Brain microvascular endothelial cell (primary cell): ENCODE measurements at regions not wholly inside any gene's neighbourhood (a gene's known extent, or its start where the extent isn't known, plus 50 kb on each side); places are given as distances from the start of the nearest gene placed in this dataset.
"Not testable (repeated sequence)": the region's sequence is repeated elsewhere in the genome, so short reads cannot be mapped to it uniquely, and the experiment has no call there.

Experiments
- DNase-seq: peaks from one replicate; pipeline ENCODE4 v3.0.0-alpha.2; 2020
- H3K27ac ChIP-seq: fragments of 250-450 bp; sonication (Bioruptor Pico); 2 replicates; pipeline ENCODE4 v1.5.1; 2020; ENCODE audit warnings: mild to moderate bottlenecking, moderate library complexity
- H3K27me3 ChIP-seq: fragments of 250-450 bp; sonication (Bioruptor Pico); replicated peaks from 2 replicates; pipeline ENCODE4 v1.5.1; 2020; ENCODE audit warnings: mild to moderate bottlenecking
- H3K36me3 ChIP-seq: fragments of 250-450 bp; sonication (Bioruptor Pico); replicated peaks from 2 replicates; pipeline ENCODE4 v1.5.1; 2020; ENCODE audit warnings: mild to moderate bottlenecking
- H3K4me3 ChIP-seq: 2 replicates; pipeline ENCODE4 v1.5.1; 2011; ENCODE audit warnings: low read depth, mild to moderate bottlenecking, control low read depth, low read length, moderate library complexity
- CTCF ChIP-seq: IDR thresholded peaks from 2 replicates; pipeline ENCODE4 v1.5.1; 2011; ENCODE audit warnings: low read depth, mild to moderate bottlenecking, moderate library complexity, low read length, control low read depth, inconsistent platforms; ENCODE audit errors: missing control alignments
- in situ Hi-C: cut with HindIII; loops from 2 replicates; pipeline ENCODE4 v1.10.0; 2017; ENCODE audit warnings: low sequenced_read_pairs, low pct_ligation_motif_present

GRCh38 chr13:88031980-88032559 lies 360.9 kb downstream of the SLITRK5 start:
- no peak for DNase-seq

GRCh38 chr13:88036205-88036604 lies 365.0 kb downstream of the SLITRK5 start:
- not testable (repeated sequence) for DNase-seq, H3K27me3 ChIP-seq

More at GRCh38 chr13:88031980-88032559, 360.9 kb downstream of the SLITRK5 start:
- TF ChIP-seq CTCF = no peak
- no peaks in the 10 kb centered on the region for H3K36me3 ChIP-seq
- H3K4me3 ChIP-seq = no peak overlapping the region
- H3K27ac ChIP-seq = no peak overlapping the region
- in situ Hi-C loops = no loop called here
- H3K27me3 ChIP-seq = no peaks in the 10 kb centered on the region

GRCh38 chr13:88042489-88042888 lies 371.3 kb downstream of the SLITRK5 start:
- no peak for DNase-seq
- Histone ChIP-seq H3K4me3 (no peak overlapping the region), H3K27me3 (no peaks in the 10 kb centered on the region), H3K27ac (no peak overlapping the region), H3K36me3 (no peaks in the 10 kb centered on the region)
- no peak for TF ChIP-seq CTCF
- in situ Hi-C loops = no loop called here

More at GRCh38 chr13:88036205-88036604, 365.0 kb downstream of the SLITRK5 start:
- in situ Hi-C loops, H3K27ac ChIP-seq, H3K36me3 ChIP-seq, H3K4me3 ChIP-seq: not testable (repeated sequence)

- Histone ChIP-seq H3K27ac (no peak overlapping the region), H3K27me3 (no peaks in the 10 kb centered on the region), H3K36me3 (no peaks in the 10 kb centered on the region), H3K4me3 (no peak overlapping the region)
- TF ChIP-seq CTCF = no peak
- DNase-seq = no peak
- in situ Hi-C loops = no loop called here
These were observed 380.7 kb downstream of the SLITRK5 start for GRCh38 chr13:88051746-88052482.

- no peak overlapping the region for H3K4me3 ChIP-seq
- in situ Hi-C loops = no loop called here
- H3K36me3 ChIP-seq = no peaks in the 10 kb centered on the region
- no peak for TF ChIP-seq CTCF
- DNase-seq = no peak
- no peaks in the 10 kb centered on the region for H3K27me3 ChIP-seq
- H3K27ac ChIP-seq = no peak overlapping the region
These were observed 392.6 kb downstream of the SLITRK5 start for GRCh38 chr13:88063741-88064140.

GRCh38 chr13:88066847-88067246 lies 395.7 kb downstream of the SLITRK5 start:
- in situ Hi-C loops = no loop called here
- no peak for TF ChIP-seq CTCF

More at GRCh38 chr13:88066847-88067246, 395.7 kb downstream of the SLITRK5 start:
- Histone ChIP-seq H3K27ac (no peak overlapping the region), H3K4me3 (no peak overlapping the region), H3K27me3 (no peaks in the 10 kb centered on the region), H3K36me3 (no peaks in the 10 kb centered on the region)
- DNase-seq = no peak
